NCI-H1092 treated with DMSO at 0.1 percent for 48 hours (cell line): ENCODE measurements at regions not wholly inside any gene's neighbourhood (a gene's known extent, or its start where the extent isn't known, plus 50 kb on each side); places are given as distances from the start of the nearest gene placed in this dataset.
A peak's percentile ranks its signal among the peaks of the same experiment; 100 is the strongest.

ENCODE experiments used
- DNase-seq: peaks from one replicate; lab custom pipeline; 2025; lab: John Stamatoyannopoulos, UW

GRCh38 chr1:106564192-106564591 is 492.3 kb upstream of the PRMT6 start:
- no peak for DNase-seq

- no peak for DNase-seq
Observed at GRCh38 chr1:106568201-106568974, 488.1 kb upstream of the PRMT6 start.

GRCh38 chr1:106571109-106571508 is 485.4 kb upstream of the PRMT6 start:
- DNase-seq = no peak

- no peak for DNase-seq
Observed at GRCh38 chr1:106584107-106584506, 472.4 kb upstream of the PRMT6 start.

- no peak for DNase-seq
Observed at GRCh38 chr1:106584676-106585075, 471.8 kb upstream of the PRMT6 start.

GRCh38 chr1:106600626-106601025 is 455.8 kb upstream of the PRMT6 start:
- peak; percentile 32 for DNase-seq

GRCh38 chr1:106603616-106604015 is 452.9 kb upstream of the PRMT6 start:
- no peak for DNase-seq

- no peak for DNase-seq
Observed at GRCh38 chr1:106608841-106609240, 447.6 kb upstream of the PRMT6 start.

- no peak for DNase-seq
Observed at GRCh38 chr1:106613068-106613467, 443.4 kb upstream of the PRMT6 start.

- DNase-seq = no peak
Observed at GRCh38 chr1:106613861-106614260, 442.6 kb upstream of the PRMT6 start.

- no peak for DNase-seq
Observed at GRCh38 chr1:106615473-106615872, 441.0 kb upstream of the PRMT6 start.

GRCh38 chr1:106619080-106619826 is 437.2 kb upstream of the PRMT6 start:
- no peak for DNase-seq

- DNase-seq = no peak
Observed at GRCh38 chr1:106619827-106620134, 436.7 kb upstream of the PRMT6 start.

- DNase-seq = no peak
Observed at GRCh38 chr1:106620521-106620954, 435.9 kb upstream of the PRMT6 start.

GRCh38 chr1:106621853-106622252 is 434.6 kb upstream of the PRMT6 start:
- peak; percentile 82 for DNase-seq

GRCh38 chr1:106637566-106637965 is 418.9 kb upstream of the PRMT6 start:
- DNase-seq = no peak

- DNase-seq = no peak
Observed at GRCh38 chr1:106646261-106646784, 410.2 kb upstream of the PRMT6 start.

- no peak for DNase-seq
Observed at GRCh38 chr1:106646816-106647215, 409.7 kb upstream of the PRMT6 start.

GRCh38 chr1:106651028-106651762 is 405.3 kb upstream of the PRMT6 start:
- DNase-seq = no peak

- DNase-seq = no peak
Observed at GRCh38 chr1:106659490-106660244, 396.8 kb upstream of the PRMT6 start.

GRCh38 chr1:106675558-106675957 is 380.9 kb upstream of the PRMT6 start:
- no peak for DNase-seq

GRCh38 chr1:106676021-106676420 is 380.5 kb upstream of the PRMT6 start:
- DNase-seq = no peak
